HG02678 (cell line): ENCODE measurements at regions not wholly inside any gene's neighbourhood (a gene's known extent, or its start where the extent isn't known, plus 50 kb on each side); places are given as distances from the start of the nearest gene placed in this dataset.

Experiments
- ATAC-seq: cut with Tn5 transposase; IDR thresholded peaks from one replicate; pipeline ENCODE4 v1.9.1; 2021; ENCODE audit warnings: mild to moderate bottlenecking, moderate library complexity; ENCODE audit not compliant: unreplicated experiment

DNA sequence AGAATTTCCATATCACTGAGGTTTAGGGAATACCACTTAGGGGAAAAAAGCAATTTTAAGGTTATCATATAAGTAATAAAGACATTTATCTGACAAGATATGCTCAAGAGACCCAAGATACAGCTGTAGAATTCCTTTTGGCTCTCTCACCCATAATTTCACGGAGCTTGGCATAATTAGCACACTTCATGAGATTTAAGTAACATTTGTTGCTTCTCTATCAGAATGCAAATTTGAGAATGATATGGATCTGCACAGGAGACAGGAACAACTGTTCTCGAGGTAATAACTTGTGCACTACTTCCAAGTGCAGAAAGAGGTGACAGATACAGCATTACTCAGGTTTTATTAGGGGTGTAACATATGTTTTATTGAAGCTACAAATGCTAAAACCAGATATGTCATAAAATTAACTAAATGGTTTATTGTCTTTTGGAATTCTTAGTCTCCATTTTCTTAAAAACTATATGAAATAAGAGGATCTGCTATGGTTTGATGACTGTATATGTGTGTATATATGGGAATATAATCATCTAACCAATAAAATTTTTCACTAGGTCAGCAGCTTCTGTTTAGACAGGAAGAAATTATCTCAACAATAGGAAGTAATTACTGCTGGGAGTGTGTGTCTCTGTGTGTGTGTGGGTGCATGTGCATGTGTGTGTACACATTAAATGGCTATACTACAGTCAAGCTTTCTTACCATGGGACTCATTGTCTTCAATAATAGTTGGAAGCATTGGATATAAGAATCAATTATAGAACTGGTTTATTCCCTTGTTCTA is 401.3 kb downstream of the PCDH17 start:
- no peak for ATAC-seq

DNA sequence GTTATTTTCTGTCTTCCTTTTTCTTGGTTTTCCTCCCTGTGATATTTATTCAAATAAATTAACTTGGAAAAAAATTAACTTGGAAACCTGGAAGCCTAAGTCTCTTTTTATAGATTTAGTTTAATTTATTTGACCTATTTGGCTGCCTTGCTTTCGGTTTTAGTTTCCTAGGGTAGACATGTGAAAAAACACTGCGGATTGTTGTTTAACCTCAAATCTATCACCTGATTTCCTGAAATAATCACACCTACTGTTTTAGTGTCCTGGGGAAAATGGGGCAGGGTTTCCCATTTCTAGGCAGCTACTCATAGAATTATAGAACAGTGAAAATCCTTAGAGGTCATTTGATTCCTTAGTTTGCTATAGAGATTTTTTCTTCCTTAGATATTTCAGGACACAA is 412.4 kb downstream of the PCDH17 start:
- no peak for ATAC-seq

DNA sequence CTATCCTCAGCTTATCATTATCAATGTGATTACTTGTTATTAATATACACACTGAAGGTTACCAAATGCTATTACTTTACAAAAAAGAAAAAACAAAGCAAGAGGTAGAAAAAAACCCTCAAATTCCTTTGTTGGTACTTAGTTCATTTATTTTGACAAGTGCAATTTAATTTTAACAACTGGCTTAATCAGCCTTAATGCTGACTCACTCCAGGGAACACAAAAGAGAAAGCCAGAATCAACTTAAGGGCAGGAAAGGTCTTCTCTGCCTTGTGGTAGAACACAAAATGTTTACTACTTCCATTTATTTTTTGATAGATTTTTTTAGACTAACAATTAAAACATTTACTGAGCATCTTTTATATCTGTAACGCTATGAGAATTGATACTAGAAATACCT is 417.1 kb downstream of the PCDH17 start:
- no peak for ATAC-seq

DNA sequence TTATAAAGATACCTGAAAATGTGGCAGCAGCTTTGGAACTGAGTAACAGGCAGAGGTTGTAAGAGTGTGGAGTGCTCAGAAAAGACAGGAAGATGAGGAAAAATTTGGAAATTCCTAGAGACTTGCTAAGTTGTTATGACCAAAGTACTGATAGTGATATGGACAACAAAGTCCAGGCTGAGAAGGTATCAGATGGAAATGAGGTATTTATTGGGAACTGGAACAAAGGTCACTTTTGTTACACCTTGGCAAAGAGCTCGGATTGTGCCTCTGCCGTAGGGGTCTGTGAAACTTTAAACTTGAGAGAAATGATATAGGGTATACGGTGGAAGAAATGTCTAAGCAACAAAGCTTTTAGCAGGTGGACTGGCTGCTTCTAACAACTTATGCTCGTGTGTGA is 419.9 kb downstream of the PCDH17 start:
- ATAC-seq = no peak

DNA sequence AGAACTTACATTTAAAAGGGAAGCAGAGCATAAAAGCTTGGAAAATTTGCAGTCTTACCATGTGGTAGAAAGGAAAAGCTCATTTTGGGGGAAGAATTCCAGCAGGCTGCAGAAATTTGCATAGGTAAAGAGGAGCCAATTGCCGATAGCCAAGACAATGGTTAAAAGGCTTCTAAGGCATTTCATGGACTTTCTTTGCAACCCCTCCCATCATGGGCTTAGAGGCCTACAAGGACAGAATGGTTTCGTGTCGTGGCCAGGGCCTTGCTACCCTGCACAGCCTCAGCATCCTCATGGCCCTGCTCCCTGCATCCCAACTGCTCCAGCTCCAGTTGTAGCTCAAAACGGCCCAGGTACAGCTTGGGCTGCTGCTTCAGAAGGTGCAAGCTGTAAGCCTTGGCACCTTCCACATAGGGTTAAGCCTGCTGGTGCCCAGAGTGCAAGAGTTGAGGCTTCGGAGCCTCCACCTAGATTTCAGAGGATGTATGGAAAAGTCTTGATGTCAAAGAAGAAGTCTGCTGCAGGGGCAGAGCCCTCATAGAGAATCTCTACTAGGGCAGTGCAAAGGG is 420.3 kb downstream of the PCDH17 start:
- no peak for ATAC-seq

DNA sequence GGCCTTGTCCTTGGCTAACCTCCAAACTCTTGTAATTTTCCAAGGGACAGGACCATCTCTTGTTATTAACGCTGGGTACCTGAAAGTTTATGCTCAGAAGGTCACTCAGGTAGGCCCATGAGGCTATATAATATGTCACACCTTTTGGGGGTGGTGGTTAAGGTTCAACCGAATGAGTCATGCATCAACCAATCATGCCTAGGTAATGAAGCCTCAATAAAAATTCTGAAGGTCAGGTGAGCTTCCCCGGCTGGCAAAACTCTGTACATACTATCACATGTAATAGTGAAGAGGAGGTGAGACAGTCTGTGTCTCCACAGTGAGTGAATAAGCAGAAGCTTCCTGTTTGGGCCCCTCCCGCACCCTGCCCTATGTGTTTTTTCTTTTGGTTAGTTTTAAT is 424.9 kb downstream of the PCDH17 start:
- ATAC-seq = no peak

DNA sequence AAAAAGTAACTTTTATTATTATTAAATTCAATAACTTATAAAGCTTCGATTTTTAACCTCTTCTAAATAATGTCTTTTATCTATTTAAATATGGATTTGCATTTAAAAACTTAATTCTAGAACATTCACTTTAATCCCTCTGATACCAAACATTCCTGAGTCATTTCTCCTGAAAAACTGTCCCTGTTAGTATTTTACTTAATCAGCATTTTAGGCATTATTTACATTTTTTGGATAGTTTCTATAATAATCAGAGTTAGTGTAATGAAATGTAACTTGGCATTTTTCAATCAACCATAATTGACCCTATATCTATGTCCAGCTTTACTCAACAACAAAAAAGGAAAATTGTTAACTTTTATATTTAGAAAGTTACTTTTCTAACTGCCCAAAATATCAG is 428.1 kb downstream of the PCDH17 start:
- ATAC-seq = no peak

DNA sequence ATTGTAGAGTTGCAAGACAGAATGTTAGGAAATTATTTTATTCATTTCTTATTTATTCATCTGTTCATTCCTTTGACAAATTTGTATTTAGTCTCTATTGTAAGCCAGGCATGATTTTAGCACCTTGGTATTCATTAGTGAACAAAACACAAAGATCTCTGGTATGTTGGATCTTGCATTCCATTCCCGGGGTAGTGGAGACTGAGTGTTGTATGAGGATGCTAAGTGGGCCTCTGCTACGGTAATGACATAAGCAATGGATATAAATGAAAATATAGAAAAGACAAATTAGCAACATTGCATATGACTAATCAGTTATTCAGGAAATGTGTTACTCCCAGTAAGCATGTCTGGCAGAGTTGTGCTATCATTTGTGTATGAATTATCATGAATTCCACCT is 449.3 kb downstream of the PCDH17 start:
- ATAC-seq = no peak

DNA sequence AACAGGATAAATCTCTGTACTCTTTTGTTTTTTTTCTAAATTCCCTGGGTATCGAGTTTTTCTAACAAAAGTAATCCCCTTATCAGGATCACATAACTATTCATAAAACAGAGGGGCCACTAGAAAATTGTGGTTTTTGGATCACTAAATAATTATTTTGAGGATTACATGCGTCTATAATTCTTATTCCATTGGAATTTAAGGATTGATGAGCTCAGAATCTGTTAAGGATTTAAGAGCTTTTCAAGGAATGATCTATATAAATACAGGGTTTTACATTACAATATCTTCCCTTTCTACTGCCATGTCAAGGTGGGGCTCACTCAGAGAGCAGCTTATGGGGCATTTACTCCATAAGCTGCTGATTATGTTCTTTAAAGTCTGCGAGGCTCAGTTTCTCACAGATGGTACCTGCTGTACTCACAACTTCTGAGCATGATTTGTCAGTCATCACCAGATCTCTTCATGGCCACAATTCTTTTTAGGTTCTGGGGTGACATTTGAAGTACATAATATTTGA is 449.8 kb downstream of the PCDH17 start:
- no peak for ATAC-seq

DNA sequence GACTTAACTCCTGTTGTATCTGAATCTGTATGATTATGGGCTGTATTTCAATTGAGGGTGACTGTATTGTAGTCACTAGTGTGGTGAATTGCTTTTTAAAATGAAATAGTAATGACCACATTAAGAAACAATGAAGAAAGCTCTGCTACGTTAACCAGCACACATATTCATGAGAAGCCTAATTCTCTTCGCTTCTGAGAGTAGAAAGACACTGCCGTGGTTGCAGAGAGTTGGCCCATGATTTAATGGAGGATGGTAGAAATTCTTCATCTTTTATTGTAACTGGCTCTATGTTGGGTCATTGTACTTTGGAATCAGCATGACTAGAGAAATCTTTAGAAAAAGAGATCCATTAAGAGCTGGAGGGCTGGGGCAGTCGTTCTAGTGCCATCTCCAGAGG is 451.5 kb downstream of the PCDH17 start:
- no peak for ATAC-seq

DNA sequence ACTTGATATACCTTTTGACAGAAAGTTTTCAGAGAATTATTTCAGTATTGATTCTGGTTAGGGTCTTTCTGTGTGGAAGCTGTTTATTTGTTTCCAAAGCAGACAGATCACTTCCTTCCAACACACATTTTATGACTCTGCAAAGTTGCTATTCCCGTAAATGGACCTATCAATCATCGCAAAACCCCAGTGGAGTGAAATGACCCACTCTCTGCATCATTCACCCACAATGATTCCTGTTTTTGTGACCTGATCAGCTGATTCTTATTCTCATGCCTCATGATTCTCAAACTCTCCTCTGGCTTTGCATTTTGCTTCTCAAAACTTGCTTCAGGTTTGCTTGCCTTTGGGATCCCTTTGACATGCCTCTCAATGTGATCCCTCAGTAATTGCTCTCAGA is 453.7 kb downstream of the PCDH17 start:
- ATAC-seq = no peak

DNA sequence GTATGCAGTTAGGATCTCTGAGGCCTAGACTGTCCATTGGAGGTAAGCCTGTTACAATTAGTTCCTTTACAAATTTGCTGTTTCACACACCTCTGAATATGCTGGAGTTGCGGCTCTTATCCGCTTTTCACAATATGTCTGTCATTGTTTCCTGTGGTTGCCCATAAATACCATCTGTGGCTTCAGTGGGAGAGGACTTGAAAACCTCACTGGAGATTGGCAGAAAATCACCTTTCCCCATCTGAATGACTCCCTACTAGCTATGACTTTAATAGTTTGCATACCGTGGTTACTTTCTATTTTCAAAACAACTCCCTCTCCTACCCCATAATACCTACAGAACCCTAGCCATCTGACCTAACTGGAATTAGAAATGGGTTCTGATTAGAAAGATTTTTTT is 454.3 kb downstream of the PCDH17 start:
- ATAC-seq = no peak

DNA sequence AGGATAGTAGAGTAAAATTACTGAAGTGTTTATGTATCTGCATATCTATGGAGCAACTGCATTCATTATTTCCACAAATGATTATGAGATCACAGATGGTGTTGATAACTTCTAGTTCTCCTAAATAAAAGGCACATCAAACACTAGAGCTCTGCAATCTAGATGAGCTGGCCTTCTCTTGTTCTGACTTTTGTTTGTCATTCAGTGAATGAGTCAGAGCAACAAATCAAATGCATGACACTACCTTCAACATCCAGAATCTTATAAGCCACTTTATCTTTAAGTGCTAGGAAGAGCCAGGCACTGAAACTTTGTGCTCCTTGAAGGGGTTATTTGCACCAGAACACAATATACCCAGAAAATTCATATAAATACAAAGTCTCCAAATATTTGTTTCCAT is 456.0 kb downstream of the PCDH17 start:
- ATAC-seq = no peak

DNA sequence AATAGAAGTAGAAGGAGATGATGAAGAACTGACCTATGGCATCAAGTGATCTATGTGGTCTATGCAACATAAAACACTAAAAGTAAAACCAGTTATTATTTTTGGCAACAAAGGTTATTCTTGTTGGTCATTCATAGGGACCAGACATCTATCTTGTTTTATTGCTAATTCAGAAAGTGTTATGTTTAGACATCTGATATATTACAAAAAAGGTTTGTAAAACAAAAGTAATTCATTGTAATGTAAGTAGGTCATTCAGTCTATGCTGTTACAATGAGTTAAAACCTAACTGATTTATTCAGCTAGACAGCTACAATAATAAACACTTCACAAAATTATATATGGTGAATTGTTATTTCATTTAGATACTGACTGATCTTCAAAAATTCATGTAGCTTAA is 461.9 kb downstream of the PCDH17 start:
- ATAC-seq = no peak

DNA sequence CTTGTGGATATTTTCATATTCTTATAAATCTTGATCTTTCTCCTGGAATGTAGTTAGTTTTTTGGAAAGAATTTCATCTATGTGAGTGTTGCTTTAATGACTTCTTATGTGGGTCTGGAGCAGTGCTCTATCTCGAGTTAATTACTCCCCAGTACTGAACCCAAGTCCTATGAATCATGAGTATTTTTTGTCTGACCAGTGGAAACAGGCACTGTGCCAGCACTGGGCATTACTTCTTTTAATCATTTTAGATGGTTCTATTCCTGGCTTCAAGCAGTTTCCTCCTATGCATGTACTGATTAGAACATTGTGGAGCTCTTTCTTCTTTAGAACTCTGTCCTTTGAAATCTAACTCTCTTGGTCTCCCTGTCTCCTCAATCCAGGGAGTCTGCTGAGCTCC is 466.3 kb downstream of the PCDH17 start:
- no peak for ATAC-seq

DNA sequence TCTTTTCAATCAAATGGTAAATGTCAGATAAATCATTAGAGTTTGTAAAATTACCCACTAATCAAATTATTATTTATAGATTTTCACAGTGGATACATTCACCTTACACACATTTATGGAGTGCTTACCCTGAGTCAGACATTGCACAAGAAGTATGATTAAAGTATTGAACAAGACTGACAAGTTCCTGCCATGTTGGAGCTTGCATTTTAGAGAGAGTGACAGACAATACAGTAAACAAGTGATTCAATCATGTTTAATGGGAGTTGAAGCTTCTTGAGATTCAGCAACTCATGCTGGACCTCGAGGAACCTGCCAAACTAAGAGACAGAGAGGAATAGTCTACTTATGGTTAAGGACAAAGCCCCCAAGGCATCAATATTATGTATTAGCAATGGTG is 487.8 kb downstream of the PCDH17 start:
- ATAC-seq = no peak

DNA sequence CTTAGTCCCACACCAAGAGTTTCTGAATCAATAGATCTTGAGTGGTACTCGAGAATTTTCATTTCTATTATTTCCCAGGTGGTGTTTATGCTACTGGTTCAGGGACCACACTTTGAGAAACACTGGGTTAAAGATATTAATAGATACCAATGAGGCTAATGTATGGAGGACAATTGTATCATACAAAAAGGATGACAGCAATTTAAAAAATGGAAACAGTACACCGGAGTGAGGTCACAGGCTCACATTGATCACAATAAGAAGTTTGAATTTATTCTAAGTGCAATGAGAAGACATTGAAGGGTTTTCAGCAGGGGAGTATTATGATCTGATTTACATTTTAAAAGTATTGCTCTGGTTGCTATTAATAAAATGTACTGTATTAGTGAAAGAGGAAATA is 488.3 kb downstream of the PCDH17 start:
- ATAC-seq = no peak

DNA sequence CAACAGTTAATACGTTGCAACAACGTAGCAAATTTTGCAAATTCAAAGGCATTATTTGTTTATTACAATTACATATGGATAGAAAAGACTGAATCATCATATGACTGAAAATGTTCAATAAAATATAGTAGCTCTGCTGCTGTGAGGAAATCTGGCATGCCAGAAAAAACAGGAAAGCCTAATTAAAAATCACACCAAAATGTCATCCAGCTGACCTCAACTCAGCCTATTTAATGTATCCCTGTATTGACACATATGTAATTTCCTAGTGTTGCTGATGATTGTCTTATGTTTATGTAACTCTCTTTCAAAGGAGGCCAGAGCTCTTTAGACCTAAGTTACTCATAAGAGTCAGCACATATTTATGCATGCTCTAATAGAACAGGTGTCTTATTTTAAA is 495.0 kb downstream of the PCDH17 start:
- no peak for ATAC-seq

DNA sequence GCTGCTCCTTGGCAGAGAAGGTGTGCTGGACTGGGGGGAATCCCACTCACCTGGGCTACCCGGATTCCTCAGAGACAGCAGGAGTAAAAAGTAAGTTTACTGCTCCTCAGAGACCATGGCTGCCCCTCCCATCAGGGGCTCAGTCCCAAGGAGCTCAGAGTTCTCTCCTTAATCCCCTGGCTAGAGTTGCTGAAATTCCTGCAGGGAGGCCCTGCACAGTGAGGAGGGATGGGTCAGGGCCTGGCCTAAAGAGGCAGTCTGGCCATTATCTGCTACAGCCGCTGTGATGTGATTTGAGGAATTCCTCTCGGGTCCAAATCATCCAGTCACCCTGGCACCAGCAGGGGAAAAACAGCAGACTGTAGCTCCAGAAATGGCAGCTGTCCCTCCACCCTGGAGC is 502.5 kb downstream of the PCDH17 start:
- no peak for ATAC-seq

DNA sequence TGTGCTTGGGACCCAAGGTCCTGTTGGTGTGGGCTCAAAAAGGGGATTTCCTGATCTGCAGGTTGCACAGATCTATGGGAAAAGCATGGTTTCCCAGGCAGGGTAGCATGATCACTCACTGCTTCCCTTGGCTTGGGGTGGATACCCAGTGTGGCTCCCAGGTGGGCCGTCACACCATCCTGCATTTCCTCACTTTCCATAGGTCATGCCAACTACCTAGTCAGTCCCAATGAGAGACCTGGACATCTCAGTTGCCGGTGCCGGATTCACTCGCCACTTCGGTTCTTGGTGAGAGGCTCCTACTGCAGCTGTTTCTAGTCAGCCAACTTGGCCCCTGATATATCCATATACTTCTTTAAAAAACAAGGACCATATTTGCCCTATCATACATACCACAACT is 503.0 kb downstream of the PCDH17 start:
- ATAC-seq = no peak

DNA sequence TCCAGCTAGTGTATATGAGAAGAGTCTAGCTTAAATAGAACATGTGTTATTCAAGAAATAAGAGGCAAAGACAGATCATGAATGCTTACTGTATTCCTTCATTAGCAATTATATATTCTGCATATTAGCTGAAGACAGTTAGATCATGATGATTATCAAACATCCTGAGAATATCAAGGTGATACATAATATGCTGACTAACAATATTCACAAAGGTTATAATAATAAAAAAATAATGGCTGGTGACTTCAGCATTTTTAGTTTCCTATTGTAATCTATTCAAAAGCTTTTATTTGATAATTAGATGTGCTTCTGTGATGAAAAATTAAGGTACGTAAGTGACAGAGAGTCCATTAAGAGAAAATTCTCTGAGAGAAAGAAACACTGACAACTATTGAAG is 511.4 kb downstream of the PCDH17 start:
- no peak for ATAC-seq

DNA sequence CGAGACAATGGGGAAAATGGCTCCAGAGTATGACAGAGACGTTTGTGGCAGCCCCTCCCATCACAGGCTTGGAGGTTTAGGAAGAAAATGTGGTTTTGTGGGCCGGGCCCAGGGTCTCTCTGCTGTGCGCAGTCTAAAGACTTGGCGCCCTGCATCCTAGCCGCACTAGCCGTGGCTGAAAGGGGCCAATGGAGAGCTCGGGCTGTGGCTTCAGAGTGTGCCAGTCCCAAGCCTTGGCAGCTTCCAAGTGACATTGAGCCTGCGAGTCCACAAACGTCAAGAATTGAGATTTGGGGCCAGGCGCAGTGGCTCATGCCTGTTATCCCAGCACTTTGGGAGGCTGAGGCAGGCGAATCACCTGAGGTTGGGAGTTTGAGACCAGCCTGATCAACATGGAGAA is 513.1 kb downstream of the PCDH17 start:
- no peak for ATAC-seq

DNA sequence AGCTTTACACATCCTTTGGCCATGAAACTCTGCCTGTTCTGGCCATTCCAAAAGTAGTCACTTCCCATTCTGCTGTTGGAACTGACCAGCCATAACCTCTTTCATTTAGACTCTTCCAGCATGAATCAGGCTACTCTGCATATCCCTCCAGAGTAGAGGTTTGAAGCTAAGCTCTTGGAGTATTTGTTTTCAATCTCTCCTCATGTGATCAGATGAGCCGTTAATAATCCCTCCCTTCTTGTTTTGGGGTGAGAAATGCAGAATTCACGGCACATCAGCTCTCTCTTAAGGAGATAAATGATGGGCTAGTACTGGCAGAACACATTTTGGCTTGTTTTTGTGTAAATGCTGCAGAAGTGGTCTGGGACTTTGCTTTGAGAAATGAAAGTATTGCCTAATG is 519.9 kb downstream of the PCDH17 start:
- no peak for ATAC-seq
